Keratinocyte (primary cell): ENCODE measurements at regions not wholly inside any gene's neighbourhood (a gene's known extent, or its start where the extent isn't known, plus 50 kb on each side); places are given as distances from the start of the nearest gene placed in this dataset.

Experiments
- DNase-seq: peaks from one replicate; pipeline ENCODE4 v3.0.0-alpha.2; 2011; ENCODE audit warnings: low read depth, missing footprints, low spot score
- FAIRE-seq: peaks from 2 replicates; lab custom pipeline; 2011; peaks lifted over from hg19 to GRCh38; lab: Jason Lieb, UNC
- H2AFZ ChIP-seq: 2 replicates; pipeline ENCODE4 v1.6.0; 2012; ENCODE audit warnings: low read length, control low read depth, inconsistent platforms; ENCODE audit not compliant: control insufficient read depth
- H3K27ac ChIP-seq: 2 replicates; pipeline ENCODE4 v1.5.1; 2011; ENCODE audit warnings: low read length; ENCODE audit not compliant: control insufficient read depth, insufficient read depth
- H3K27me3 ChIP-seq: 3 replicates; pipeline ENCODE4 v1.6.0; 2011; ENCODE audit warnings: low read length; ENCODE audit not compliant: control insufficient read depth, insufficient read depth; ENCODE audit errors: extremely low read depth
- H3K36me3 ChIP-seq, 2 experiments: 2 replicates in 1 of 2; 3 replicates in 1 of 2; pipeline ENCODE4 v1.5.1; 2011; ENCODE audit warnings: low read length in 2 of 2, mild to moderate bottlenecking in 1 of 2; ENCODE audit not compliant: control insufficient read depth in 2 of 2, insufficient read depth in 2 of 2; ENCODE audit errors: extremely low read depth in 1 of 2
- H3K4me1 ChIP-seq: 3 replicates; pipeline ENCODE4 v1.5.1; 2011; ENCODE audit warnings: low read length; ENCODE audit not compliant: control insufficient read depth, insufficient read depth; ENCODE audit errors: extremely low read depth
- H3K4me2 ChIP-seq: 3 replicates; pipeline ENCODE4 v1.6.0; 2011; ENCODE audit warnings: low read depth, low read length; ENCODE audit not compliant: control insufficient read depth, insufficient read depth; ENCODE audit errors: extremely low read depth
- H3K4me3 ChIP-seq, 3 experiments: fragments of 200-600 bp in 1 of 3; sonication (generic) in 1 of 3; 2 replicates in 2 of 3; 3 replicates in 1 of 3; pipeline ENCODE4 v1.5.1; 2011 to 2016; ENCODE audit warnings: low read length in 3 of 3, mild to moderate bottlenecking in 3 of 3, control low read depth in 2 of 3, inconsistent platforms in 1 of 3, low read depth in 1 of 3, mixed read lengths in 1 of 3, mixed run types in 1 of 3, moderate library complexity in 1 of 3; ENCODE audit not compliant: control insufficient read depth in 2 of 3, insufficient read depth in 2 of 3; ENCODE audit errors: extremely low read depth in 1 of 3
- H3K79me2 ChIP-seq: 2 replicates; pipeline ENCODE4 v1.6.0; 2012; ENCODE audit warnings: low read length; ENCODE audit not compliant: control insufficient read depth, insufficient read depth
- H3K9ac ChIP-seq: 3 replicates; pipeline ENCODE4 v1.6.0; 2011; ENCODE audit warnings: low read length; ENCODE audit not compliant: control insufficient read depth, insufficient read depth; ENCODE audit errors: extremely low read depth
- H3K9me1 ChIP-seq: 3 replicates; pipeline ENCODE4 v1.6.0; 2011; ENCODE audit warnings: low read length; ENCODE audit not compliant: control insufficient read depth, insufficient read depth; ENCODE audit errors: extremely low read depth
- H3K9me3 ChIP-seq: 2 replicates; pipeline ENCODE4 v1.5.1; 2012; ENCODE audit warnings: low read depth, low read length; ENCODE audit not compliant: control insufficient read depth
- H4K20me1 ChIP-seq: 3 replicates; pipeline ENCODE4 v1.6.0; 2011; ENCODE audit warnings: low read length; ENCODE audit not compliant: control insufficient read depth, insufficient read depth; ENCODE audit errors: extremely low read depth
- EZH2 ChIP-seq: IDR thresholded peaks from one replicate; pipeline ENCODE4 v1.6.1; 2012; ENCODE audit warnings: inconsistent platforms, mild to moderate bottlenecking, low read length, moderate library complexity
- dilution Hi-C: fragments of 300-500 bp; cut with MboI; formaldehyde crosslinking; loops from one replicate; pipeline ENCODE4 v1.7.0; 2020; ENCODE audit warnings: low sequenced_read_pairs; ENCODE audit not compliant: extremely low pct_ligation_motif_present
- TF ChIP-seq, protein P1 (sequence below), 3 experiments: IDR thresholded peaks in 1 of 3; conservative IDR thresholded peaks in 1 of 3; optimal IDR thresholded peaks in 1 of 3; 2 replicates in 2 of 3; 3 replicates in 1 of 3; pipeline versions ENCODE3 to v1.5.1; 2011; ENCODE audit warnings: low read length in 3 of 3, mild to moderate bottlenecking in 3 of 3, moderate library complexity in 2 of 3, control low read depth in 1 of 3, inconsistent platforms in 1 of 3; ENCODE audit not compliant: insufficient read depth in 2 of 3; ENCODE audit errors: extremely low read depth in 1 of 3

GRCh38 chr22:49040754-49041467, 786.8 kb downstream of the BRD1 start:
- no peak overlapping the region for H2AFZ ChIP-seq
- FAIRE-seq (no peak), DNase-seq (no peak)
- no peaks in the 10 kb centered on the region for H3K36me3 ChIP-seq
- no peaks in the 10 kb centered on the region for H3K4me1 ChIP-seq
- TF ChIP-seq, protein P1, sequence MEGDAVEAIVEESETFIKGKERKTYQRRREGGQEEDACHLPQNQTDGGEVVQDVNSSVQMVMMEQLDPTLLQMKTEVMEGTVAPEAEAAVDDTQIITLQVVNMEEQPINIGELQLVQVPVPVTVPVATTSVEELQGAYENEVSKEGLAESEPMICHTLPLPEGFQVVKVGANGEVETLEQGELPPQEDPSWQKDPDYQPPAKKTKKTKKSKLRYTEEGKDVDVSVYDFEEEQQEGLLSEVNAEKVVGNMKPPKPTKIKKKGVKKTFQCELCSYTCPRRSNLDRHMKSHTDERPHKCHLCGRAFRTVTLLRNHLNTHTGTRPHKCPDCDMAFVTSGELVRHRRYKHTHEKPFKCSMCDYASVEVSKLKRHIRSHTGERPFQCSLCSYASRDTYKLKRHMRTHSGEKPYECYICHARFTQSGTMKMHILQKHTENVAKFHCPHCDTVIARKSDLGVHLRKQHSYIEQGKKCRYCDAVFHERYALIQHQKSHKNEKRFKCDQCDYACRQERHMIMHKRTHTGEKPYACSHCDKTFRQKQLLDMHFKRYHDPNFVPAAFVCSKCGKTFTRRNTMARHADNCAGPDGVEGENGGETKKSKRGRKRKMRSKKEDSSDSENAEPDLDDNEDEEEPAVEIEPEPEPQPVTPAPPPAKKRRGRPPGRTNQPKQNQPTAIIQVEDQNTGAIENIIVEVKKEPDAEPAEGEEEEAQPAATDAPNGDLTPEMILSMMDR (optimal IDR thresholded peaks at IDR 0.05 in 1 of 3, IDR thresholded peaks at IDR 0.05 in 1 of 3, conservative IDR thresholded peaks at IDR 0.05 in 1 of 3; ENCODE audit: extremely low read depth in 1 of 3, insufficient read depth in 2 of 3, low read length in 3 of 3), result no peak
- TF ChIP-seq EZH2, result no peak
- H3K79me2 ChIP-seq, result no peaks in the 10 kb centered on the region
- H4K20me1 ChIP-seq, result no peaks in the 10 kb centered on the region
- H3K9me3 ChIP-seq, result peaks cover 17% of the 10 kb centered on the region
- no peak overlapping the region for H3K27ac ChIP-seq
- no peaks in the 10 kb centered on the region for H3K27me3 ChIP-seq
- H3K9me1 ChIP-seq, result no peaks in the 10 kb centered on the region
- no peak overlapping the region for H3K4me3 ChIP-seq
- dilution Hi-C loops, result no loop called here
- H3K9ac ChIP-seq, result no peak overlapping the region
- H3K4me2 ChIP-seq, result no peak overlapping the region

DNA sequence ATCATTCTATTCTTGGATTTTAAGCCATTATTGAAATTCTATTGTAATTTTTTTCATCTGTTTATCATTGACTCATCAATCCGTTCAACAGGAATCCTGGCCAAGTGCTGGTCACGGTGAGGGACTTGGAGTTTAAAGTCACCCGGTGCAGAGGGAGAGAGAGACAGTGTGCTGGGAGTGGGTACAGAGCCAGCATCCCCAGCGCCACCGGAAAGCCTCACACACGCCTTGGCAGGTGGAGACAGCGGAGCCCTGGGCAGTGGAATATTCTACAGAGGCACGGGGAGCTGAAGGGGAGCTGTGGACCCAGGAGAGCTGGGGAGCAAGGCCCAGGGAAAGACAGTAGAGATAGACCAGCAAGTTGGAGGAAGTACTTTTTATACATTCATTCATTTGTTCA, 787.6 kb downstream of the BRD1 start:
- dilution Hi-C loops, result no loop called here
- FAIRE-seq, result no peak
- no peak overlapping the region for H2AFZ ChIP-seq
- H3K9me1 ChIP-seq, result no peaks in the 10 kb centered on the region
- H3K27me3 ChIP-seq, result no peaks in the 10 kb centered on the region
- no peak overlapping the region for H3K27ac ChIP-seq
- H4K20me1 ChIP-seq, result no peaks in the 10 kb centered on the region
- H3K4me1 ChIP-seq, result no peaks in the 10 kb centered on the region
- H3K4me3 ChIP-seq, result no peak overlapping the region
- no peak overlapping the region for H3K9ac ChIP-seq
- H3K36me3 ChIP-seq, result no peaks in the 10 kb centered on the region
- TF ChIP-seq, protein P1 (optimal IDR thresholded peaks at IDR 0.05 in 1 of 3, IDR thresholded peaks at IDR 0.05 in 1 of 3, conservative IDR thresholded peaks at IDR 0.05 in 1 of 3; ENCODE audit: extremely low read depth in 1 of 3, insufficient read depth in 2 of 3, low read length in 3 of 3), result no peak
- TF ChIP-seq EZH2, result no peak
- DNase-seq, result no peak
- H3K79me2 ChIP-seq, result no peaks in the 10 kb centered on the region
- H3K9me3 ChIP-seq, result peaks cover 21% of the 10 kb centered on the region
- H3K4me2 ChIP-seq, result no peak overlapping the region
